Upper lobe of left lung (tissue), 4 donors: ENCODE measurements at regions not wholly inside any gene's neighbourhood (a gene's known extent, or its start where the extent isn't known, plus 50 kb on each side); places are given as distances from the start of the nearest gene placed in this dataset.

Experiments
- POLR2AphosphoS5 ChIP-seq, 2 donors: sonication (generic); formaldehyde crosslinking; IDR thresholded peaks; one replicate each; pipeline ENCODE4 v1.5.1; 2017; ENCODE audit warnings: antibody characterized with exemption in 2 of 2
- TF ChIP-seq, protein P1 (sequence below), 6 experiments: fragments of 450-650 bp in 4 of 6; fragments of 200-600 bp in 2 of 6; sonication (generic) in 2 of 6; IDR thresholded peaks; one replicate each; pipeline ENCODE4 v1.5.1; 2016 to 2019; ENCODE audit warnings: antibody characterized with exemption in 6 of 6

- TF ChIP-seq, protein P1, sequence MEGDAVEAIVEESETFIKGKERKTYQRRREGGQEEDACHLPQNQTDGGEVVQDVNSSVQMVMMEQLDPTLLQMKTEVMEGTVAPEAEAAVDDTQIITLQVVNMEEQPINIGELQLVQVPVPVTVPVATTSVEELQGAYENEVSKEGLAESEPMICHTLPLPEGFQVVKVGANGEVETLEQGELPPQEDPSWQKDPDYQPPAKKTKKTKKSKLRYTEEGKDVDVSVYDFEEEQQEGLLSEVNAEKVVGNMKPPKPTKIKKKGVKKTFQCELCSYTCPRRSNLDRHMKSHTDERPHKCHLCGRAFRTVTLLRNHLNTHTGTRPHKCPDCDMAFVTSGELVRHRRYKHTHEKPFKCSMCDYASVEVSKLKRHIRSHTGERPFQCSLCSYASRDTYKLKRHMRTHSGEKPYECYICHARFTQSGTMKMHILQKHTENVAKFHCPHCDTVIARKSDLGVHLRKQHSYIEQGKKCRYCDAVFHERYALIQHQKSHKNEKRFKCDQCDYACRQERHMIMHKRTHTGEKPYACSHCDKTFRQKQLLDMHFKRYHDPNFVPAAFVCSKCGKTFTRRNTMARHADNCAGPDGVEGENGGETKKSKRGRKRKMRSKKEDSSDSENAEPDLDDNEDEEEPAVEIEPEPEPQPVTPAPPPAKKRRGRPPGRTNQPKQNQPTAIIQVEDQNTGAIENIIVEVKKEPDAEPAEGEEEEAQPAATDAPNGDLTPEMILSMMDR (IDR thresholded peaks at IDR 0.05) = no peak
- peak; percentile 74 to 78 for TF ChIP-seq POLR2AphosphoS5 (IDR thresholded peaks at IDR 0.05)
These were observed 127.2 kb upstream of the DPH6 start for GRCh38 chr15:35673093-35673684.
